ENCODE measurements at regions not wholly inside any gene's neighbourhood (a gene's known extent, or its start where the extent isn't known, plus 50 kb on each side); places are given as distances from the start of the nearest gene placed in this dataset.

- H3K36me3 ChIP-seq (ENCODE audit: control insufficient read depth, insufficient read depth, low read length) = no peaks in the 10 kb centered on the region
- DNase-seq (ENCODE audit: low read depth) = peak; percentile 21
- no peak overlapping the region for H3K4me3 ChIP-seq (ENCODE audit: low read depth, low read length)
- H3K27me3 ChIP-seq (ENCODE audit: control insufficient read depth, insufficient read depth, low read length) = no peaks in the 10 kb centered on the region
- peak; percentile 3 for TF ChIP-seq CTCF (IDR thresholded peaks at IDR 0.05; ENCODE audit: insufficient read depth, low read length, severe bottlenecking)
- FAIRE-seq = no peak
These were observed 482.7 kb upstream of the ADAMTS9 start for GRCh38 chr3:65170390-65171042.

GRCh38 chr3:65169961-65170360 is 482.2 kb upstream of the ADAMTS9 start:
- Histone ChIP-seq H3K27me3 (ENCODE audit: control insufficient read depth, insufficient read depth, low read length) (no peaks in the 10 kb centered on the region), H3K4me3 (ENCODE audit: low read depth, low read length) (no peak overlapping the region), H3K36me3 (ENCODE audit: control insufficient read depth, insufficient read depth, low read length) (no peaks in the 10 kb centered on the region)
- FAIRE-seq = no peak
- TF ChIP-seq CTCF (IDR thresholded peaks at IDR 0.05; ENCODE audit: insufficient read depth, low read length, severe bottlenecking) = no peak
- DNase-seq (ENCODE audit: low read depth) = no peak

- FAIRE-seq (no peak), DNase-seq (ENCODE audit: low read depth) (no peak)
- Histone ChIP-seq H3K27me3 (ENCODE audit: control insufficient read depth, insufficient read depth, low read length) (no peaks in the 10 kb centered on the region), H3K4me3 (ENCODE audit: low read depth, low read length) (no peak overlapping the region), H3K36me3 (ENCODE audit: control insufficient read depth, insufficient read depth, low read length) (no peaks in the 10 kb centered on the region)
- no peak for TF ChIP-seq CTCF (IDR thresholded peaks at IDR 0.05; ENCODE audit: insufficient read depth, low read length, severe bottlenecking)
These were observed 480.7 kb upstream of the ADAMTS9 start for GRCh38 chr3:65168547-65168946.

- Histone ChIP-seq H3K4me3 (ENCODE audit: low read depth, low read length) (no peak overlapping the region), H3K36me3 (ENCODE audit: control insufficient read depth, insufficient read depth, low read length) (no peaks in the 10 kb centered on the region), H3K27me3 (ENCODE audit: control insufficient read depth, insufficient read depth, low read length) (no peaks in the 10 kb centered on the region)
- no peak for FAIRE-seq
- no peak for TF ChIP-seq CTCF (IDR thresholded peaks at IDR 0.05; ENCODE audit: insufficient read depth, low read length, severe bottlenecking)
- no peak for DNase-seq (ENCODE audit: low read depth)
These were observed 478.7 kb upstream of the ADAMTS9 start for GRCh38 chr3:65166531-65166930.

- no peak for DNase-seq (ENCODE audit: low read depth)
- FAIRE-seq = no peak
- Histone ChIP-seq H3K4me3 (ENCODE audit: low read depth, low read length) (no peak overlapping the region), H3K27me3 (ENCODE audit: control insufficient read depth, insufficient read depth, low read length) (no peaks in the 10 kb centered on the region), H3K36me3 (ENCODE audit: control insufficient read depth, insufficient read depth, low read length) (no peaks in the 10 kb centered on the region)
- TF ChIP-seq CTCF (IDR thresholded peaks at IDR 0.05; ENCODE audit: insufficient read depth, low read length, severe bottlenecking) = no peak
These were observed 470.2 kb upstream of the ADAMTS9 start for GRCh38 chr3:65158023-65158422.

Data from bronchial epithelial cell (primary cell).